H1 (cell line): ENCODE measurements at regions not wholly inside any gene's neighbourhood (a gene's known extent, or its start where the extent isn't known, plus 50 kb on each side); places are given as distances from the start of the nearest gene placed in this dataset.

Experiments
- CTCF ChIP-seq, 3 experiments: IDR thresholded peaks; 1 replicate in 2 of 3; 2 replicates in 1 of 3; pipeline versions ENCODE4 v1.5.1 to v1.6.1; 2011; ENCODE audit warnings: low read length in 3 of 3, mild to moderate bottlenecking in 3 of 3, inconsistent platforms in 2 of 3, low read depth in 1 of 3, moderate library complexity in 1 of 3; ENCODE audit not compliant: insufficient read depth in 1 of 3; ENCODE audit errors: control extremely low read depth in 1 of 3
- MAX ChIP-seq: IDR thresholded peaks from 2 replicates; pipeline ENCODE4 v1.6.1; 2012; ENCODE audit warnings: inconsistent platforms
- POLR2A ChIP-seq, 2 experiments: IDR thresholded peaks; 1 replicate in 1 of 2; 2 replicates in 1 of 2; pipeline ENCODE4 v1.6.1; 2011; ENCODE audit warnings: low read depth in 2 of 2, low read length in 2 of 2, mild to moderate bottlenecking in 2 of 2; ENCODE audit errors: control extremely low read depth in 1 of 2
- POLR2AphosphoS5 ChIP-seq: IDR thresholded peaks from 2 replicates; pipeline ENCODE4 v1.6.1; 2011; ENCODE audit warnings: low read depth, low read length

GRCh38 chr7:25886387-25887240 is 265.4 kb upstream of the NFE2L3 start:
- no peak for TF ChIP-seq POLR2A (IDR thresholded peaks at IDR 0.05; ENCODE audit: control extremely low read depth in 1 of 2, low read depth in 2 of 2, low read length in 2 of 2)
- no peak for TF ChIP-seq CTCF (IDR thresholded peaks at IDR 0.05; ENCODE audit: control extremely low read depth in 1 of 3, insufficient read depth in 1 of 3, low read depth in 1 of 3, low read length in 3 of 3)
- TF ChIP-seq POLR2AphosphoS5: no peak
- TF ChIP-seq MAX: no peak
